ENCODE measurements at regions not wholly inside any gene's neighbourhood (a gene's known extent, or its start where the extent isn't known, plus 50 kb on each side); places are given as distances from the start of the nearest gene placed in this dataset.

- TF ChIP-seq ZNF132 (tag by site-specific recombination; IDR thresholded peaks at IDR 0.05; ENCODE audit: borderline replicate concordance), result 0 out of 2 replicates have a peak, but pooled peaks have one; percentile 50
- TF ChIP-seq PRDM2 (tag by site-specific recombination; IDR thresholded peaks at IDR 0.05; ENCODE audit: borderline replicate concordance), result no peak
- peak; percentile 51; the same call in 1 of the 2 replicates for TF ChIP-seq ZNF335 (tag by site-specific recombination; conservative IDR thresholded peaks at IDR 0.05)
- 0 out of 2 replicates have a peak, but pooled peaks have one; percentile 40 for TF ChIP-seq REST (tag by site-specific recombination; IDR thresholded peaks at IDR 0.05)
- no peak for TF ChIP-seq ZNF26 (tag by site-specific recombination; IDR thresholded peaks at IDR 0.05)
- TF ChIP-seq ZNF561 (tag by site-specific recombination; IDR thresholded peaks at IDR 0.05; ENCODE audit: borderline replicate concordance), result no peak
Measured at GRCh38 chr13:42720113-42720857, 61.1 kb upstream of the FAM216B start (continued).

GRCh38 chr13:42720858-42721219 is 60.5 kb upstream of the FAM216B start:
- H3K4me3 ChIP-seq (ENCODE audit: low read depth, low read length), result no peak overlapping the region
- CTCF ChIA-PET, result no interaction called here
- no peak for TF ChIP-seq SP3 (tag by site-specific recombination; IDR thresholded peaks at IDR 0.05)
- no peak for TF ChIP-seq ZNF404 (tag by site-specific recombination; IDR thresholded peaks at IDR 0.05)
- TF ChIP-seq OSR2 (tag by site-specific recombination; IDR thresholded peaks at IDR 0.05), result 0 out of 2 replicates have a peak, but pooled peaks have one; percentile 3
- no peak for TF ChIP-seq ZNF350 (tag by site-specific recombination; IDR thresholded peaks at IDR 0.05)
- H3K9me3 ChIP-seq (ENCODE audit: control insufficient read depth, insufficient read depth, low read depth, low read length), result no peaks in the 10 kb centered on the region
- no peaks in the 10 kb centered on the region for H3K36me3 ChIP-seq (ENCODE audit: control insufficient read depth in 2 of 2, insufficient read depth in 1 of 2, low read length in 2 of 2)
- 0 out of 2 replicates have a peak, but pooled peaks cover 2% of the 10 kb centered on the region for H3K4me1 ChIP-seq (ENCODE audit: control insufficient read depth, insufficient read depth, low read length)
- H3K27ac ChIP-seq (ENCODE audit: extremely low read depth, low read depth, low read length), result no peak overlapping the region
- POLR2A ChIA-PET, result no interaction called here
